ENCODE measurements at regions not wholly inside any gene's neighbourhood (a gene's known extent, or its start where the extent isn't known, plus 50 kb on each side); places are given as distances from the start of the nearest gene placed in this dataset.

DNA sequence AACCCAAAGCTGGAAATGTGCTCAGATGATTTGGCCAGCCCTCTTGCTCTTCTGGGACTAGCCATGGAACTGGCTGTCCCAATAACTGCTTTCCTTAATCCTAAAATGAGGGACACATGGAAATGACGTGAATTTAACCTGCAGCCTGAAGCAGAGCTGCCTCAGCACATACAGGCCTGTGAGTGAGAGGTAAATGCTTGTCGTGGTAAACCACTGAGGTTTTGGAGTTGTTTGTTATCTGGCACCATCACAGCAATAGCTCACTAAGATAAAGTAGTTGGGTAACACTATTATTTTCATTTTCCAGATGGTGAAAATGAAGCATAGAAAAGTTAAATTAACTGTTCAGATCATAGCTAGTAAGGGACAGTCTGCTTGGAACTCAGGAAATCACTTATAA lies 333.4 kb upstream of the CHD6 start:
- no peak for DNase-seq (ENCODE audit: low read depth)

DNA sequence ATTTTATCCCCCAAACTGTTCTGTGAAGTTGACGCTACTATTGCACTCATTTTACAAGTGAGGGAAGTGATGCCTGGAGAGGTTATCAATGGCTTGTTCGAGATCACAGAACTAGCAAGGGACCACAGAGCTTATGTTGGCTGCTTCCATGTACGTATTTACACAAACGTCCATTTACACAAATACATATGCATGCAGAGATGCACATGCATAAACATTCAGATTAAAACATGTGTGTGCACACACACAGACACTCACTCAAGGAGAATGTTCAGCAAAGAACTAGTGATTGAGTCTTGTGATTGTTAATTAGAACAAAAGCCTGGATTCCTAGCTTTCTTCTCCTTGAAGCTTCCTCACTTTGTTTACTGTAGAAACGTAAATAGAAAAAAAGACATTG lies 321.5 kb upstream of the CHD6 start:
- no peak for DNase-seq (ENCODE audit: low read depth)

- no peak for DNase-seq (ENCODE audit: low read depth)
These were observed 320.2 kb upstream of the CHD6 start for GRCh38 chr20:41938353-41938752.

DNA sequence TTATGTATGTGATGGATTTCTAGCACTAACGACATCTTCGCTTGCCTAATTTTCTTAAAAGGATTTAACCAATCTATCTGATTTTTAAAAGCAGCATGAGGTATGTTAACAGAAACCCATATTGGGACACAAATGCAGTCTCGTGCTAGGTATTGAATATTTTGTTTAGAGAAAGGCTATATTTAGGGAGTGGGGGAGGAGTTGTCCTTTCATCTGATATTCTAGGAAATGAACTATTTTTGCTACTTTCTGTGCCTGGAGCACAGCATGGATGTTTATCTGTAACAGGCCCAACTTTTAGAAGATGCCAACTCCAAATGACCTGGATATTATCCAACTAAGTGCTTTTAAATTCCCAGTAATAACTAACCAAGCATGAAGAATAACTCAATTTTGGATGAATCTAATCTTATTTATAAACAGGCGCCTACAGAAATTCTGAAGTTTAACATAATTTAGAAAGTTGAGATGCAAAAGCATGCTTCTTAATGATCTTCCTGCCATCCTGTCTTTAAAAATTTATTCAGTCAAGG lies 317.1 kb upstream of the CHD6 start:
- DNase-seq (ENCODE audit: low read depth) = no peak

- no peak for DNase-seq (ENCODE audit: low read depth)
These were observed 314.3 kb upstream of the CHD6 start for GRCh38 chr20:41932431-41932830.

GRCh38 chr20:41927655-41928054 lies 309.5 kb upstream of the CHD6 start:
- no peak for DNase-seq (ENCODE audit: low read depth)

- no peak for DNase-seq (ENCODE audit: low read depth)
These were observed 309.0 kb upstream of the CHD6 start for GRCh38 chr20:41927189-41927588.

- DNase-seq (ENCODE audit: low read depth) = no peak
These were observed 307.3 kb upstream of the CHD6 start for GRCh38 chr20:41925476-41925875.

- no peak for DNase-seq (ENCODE audit: low read depth)
These were observed 305.4 kb upstream of the CHD6 start for GRCh38 chr20:41923624-41924023.

DNA sequence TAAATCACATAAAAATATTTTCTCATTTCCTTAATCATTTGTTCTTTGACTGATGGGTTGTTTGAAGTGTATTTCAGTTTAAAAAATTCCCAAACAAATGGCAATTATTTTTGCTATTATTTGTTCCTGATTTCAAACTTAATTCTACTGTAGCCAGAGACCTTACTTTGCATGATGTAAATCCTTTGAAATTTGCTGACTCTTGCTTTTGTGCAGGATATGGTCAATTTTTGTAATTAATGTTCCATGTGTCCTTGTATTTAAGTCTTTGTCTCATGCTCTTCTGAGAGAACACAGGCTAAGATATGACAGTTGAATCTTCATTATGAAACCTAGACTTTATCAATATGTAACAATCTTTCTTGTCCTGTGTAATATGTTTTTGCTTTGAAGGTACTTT lies 295.0 kb upstream of the CHD6 start:
- no peak for DNase-seq (ENCODE audit: low read depth)

GRCh38 chr20:41910558-41910957 lies 292.4 kb upstream of the CHD6 start:
- no peak for DNase-seq (ENCODE audit: low read depth)

DNA sequence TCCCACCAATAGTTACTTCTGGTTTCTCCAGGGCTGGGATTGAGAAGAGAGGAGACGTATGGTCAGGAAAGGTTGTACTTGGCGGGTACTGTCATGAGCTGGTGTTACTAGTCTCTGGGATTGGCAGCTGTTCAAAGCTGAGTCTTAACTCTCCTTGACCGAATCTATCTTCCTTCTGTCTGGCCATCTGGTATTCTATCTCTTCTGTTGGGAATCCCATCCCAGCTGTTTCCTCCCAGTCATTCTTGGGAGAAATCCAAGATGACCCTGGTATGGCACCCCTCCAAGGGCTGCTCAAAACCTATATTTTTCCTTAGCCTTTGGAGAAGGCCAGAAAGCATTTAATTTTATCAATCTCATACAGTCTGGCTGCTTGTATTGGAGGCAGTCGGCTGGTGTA lies 287.0 kb upstream of the CHD6 start:
- no peak for DNase-seq (ENCODE audit: low read depth)

DNA sequence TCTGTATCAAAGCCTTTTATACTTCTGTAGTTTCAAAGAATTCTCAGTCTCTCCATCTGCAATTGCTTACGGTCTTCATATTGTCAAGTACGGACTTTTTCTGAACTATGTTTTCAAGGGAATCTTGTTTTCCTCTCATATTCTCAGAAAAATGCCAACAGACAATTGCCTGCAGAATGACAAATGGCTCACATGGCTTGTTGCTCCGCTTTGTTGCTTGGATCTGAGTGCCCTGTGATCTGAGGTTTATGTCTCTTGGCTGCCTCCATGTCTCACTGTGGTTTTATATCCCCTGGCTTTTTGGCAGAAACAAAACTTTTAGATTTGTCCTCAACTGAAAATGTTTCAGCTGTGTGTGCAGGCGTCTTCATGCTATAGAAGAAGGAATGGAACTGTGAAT lies 285.4 kb upstream of the CHD6 start:
- DNase-seq (ENCODE audit: low read depth) = no peak

- no peak for DNase-seq (ENCODE audit: low read depth)
These were observed 284.2 kb upstream of the CHD6 start for GRCh38 chr20:41902346-41902745.

DNA sequence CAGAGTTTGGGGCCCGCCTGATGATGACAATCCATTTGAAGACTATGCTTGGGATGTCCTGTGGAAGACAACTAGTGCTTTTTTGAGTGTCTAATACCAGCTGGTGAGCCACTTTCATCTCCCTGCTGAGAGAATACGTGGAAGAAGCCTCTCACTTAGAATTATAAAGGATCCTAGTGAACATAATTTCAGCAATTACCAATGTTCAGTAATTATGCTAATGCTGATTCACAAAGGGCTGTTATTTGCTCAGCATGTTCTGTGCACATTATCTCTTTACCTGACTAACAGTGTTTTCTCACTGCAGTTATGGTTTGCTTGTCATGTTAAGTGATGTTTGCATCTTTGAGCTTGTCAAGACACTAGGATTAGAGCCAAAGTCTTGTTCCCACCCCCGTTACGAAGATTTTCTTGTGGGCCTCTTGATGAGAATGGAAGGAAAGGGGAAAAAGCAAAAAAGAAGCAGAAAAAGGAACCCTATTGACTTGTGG lies 282.1 kb upstream of the CHD6 start:
- DNase-seq (ENCODE audit: low read depth) = no peak

DNA sequence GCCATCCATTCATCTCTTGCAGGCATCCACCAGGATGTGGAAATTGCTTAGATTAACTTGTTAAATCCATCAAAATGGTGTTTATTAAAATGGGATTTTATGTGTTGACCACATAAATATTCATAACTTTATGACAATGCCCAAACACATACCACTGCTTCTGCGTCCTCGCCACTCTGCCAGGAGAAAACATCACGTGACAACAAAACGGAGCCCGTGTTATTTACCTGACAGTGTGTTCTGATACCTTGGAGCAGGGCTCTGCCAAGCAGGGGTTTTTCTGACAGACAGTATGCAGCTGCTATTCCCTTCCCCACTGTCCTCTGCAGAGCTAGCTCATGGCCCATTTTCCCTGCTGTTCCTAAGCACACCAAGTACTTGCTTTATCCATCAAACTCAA lies 279.5 kb upstream of the CHD6 start:
- DNase-seq (ENCODE audit: low read depth) = no peak

DNA sequence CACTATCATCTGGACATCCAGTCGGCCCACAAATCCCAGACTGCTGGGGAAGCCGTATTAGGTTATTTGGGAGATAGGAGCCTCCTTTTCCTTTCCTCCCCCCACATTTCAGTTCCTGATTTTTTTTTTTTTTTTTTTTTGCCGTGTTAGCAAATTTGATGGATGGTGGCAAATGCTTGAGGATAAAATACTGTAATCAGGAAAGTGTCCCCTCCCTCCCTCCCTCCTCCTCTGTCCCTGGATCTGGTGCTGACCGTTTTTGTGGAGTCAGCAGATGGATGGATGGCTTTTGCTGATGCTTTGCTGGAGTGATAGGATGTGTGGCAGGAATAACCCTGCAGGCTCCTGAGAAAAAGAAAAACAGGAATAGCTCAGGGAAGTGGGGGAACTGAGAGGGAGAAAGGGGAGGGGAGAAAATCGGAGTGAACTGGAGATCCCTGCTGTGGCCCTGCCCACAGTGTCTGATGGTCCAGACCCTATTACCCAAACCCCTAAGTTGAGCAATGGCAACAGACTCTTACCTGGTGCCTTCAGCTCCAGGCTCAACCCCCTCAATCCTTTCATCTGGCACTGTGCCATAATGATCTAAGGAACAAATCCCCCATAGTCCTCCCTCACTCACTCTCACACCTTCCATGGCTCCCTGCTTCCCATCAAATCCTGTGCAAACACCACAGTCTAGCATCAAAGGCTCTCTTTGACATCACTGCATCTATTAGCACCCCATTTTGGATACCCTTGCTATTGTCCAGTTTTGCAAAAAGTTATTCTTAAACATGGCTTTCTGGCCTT lies 277.3 kb upstream of the CHD6 start:
- DNase-seq (ENCODE audit: low read depth) = no peak

- no peak for DNase-seq (ENCODE audit: low read depth)
These were observed 276.2 kb upstream of the CHD6 start for GRCh38 chr20:41894255-41894963.

GRCh38 chr20:41892031-41892430 lies 273.9 kb upstream of the CHD6 start:
- DNase-seq (ENCODE audit: low read depth) = no peak

DNA sequence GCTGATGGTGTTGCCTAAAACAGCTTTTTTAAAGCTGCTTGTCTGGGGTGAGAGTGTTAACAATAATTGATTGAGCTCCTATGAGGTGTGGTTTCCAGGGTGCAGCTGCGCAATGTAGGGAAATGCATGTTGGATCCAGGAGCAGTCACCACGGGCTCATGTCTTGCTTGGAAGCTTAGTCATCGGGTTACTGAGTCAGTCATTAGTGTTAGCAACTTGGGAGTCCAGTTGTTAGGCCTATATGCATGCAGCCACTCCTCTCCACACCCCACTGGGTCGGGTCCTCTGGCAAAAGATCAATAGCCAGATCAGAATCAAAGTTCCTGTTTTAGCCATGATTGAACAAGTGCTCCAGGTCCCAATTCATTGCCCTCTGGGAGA lies 271.7 kb upstream of the CHD6 start:
- no peak for DNase-seq (ENCODE audit: low read depth)

DNA sequence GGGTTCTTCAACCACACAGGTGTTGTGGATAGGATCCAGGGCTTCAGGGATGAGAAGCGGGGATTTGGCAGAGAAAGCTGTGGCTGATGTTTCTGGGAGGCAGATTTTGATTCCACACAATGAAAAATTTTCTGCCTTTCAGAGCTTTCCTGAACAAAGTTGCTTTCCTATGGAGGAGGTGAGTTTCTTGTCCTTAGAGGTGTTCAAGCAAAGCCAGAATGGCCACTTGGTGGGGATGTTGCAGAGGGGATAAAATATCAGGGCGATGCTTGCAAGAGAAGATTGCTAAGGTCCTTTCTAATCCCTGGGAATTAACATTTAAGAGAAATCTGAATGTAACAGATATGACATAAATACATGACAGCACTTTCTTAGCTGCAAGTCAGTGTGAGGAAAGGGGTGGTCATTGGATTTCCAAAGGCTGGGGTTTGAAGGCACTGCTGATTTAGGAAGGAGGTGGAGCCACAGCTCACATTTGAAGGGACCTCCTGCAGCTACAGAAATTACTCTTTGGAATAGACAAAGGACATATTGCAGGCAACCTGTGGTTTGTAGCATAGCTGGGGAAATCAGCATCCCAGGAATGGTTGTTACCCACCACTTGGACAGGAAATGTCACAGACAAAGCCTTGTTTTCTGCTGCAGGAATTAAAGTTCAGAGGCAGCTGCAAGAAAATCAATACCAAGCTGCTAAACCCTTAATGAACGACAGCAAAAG lies 271.1 kb upstream of the CHD6 start:
- no peak for DNase-seq (ENCODE audit: low read depth)

DNA sequence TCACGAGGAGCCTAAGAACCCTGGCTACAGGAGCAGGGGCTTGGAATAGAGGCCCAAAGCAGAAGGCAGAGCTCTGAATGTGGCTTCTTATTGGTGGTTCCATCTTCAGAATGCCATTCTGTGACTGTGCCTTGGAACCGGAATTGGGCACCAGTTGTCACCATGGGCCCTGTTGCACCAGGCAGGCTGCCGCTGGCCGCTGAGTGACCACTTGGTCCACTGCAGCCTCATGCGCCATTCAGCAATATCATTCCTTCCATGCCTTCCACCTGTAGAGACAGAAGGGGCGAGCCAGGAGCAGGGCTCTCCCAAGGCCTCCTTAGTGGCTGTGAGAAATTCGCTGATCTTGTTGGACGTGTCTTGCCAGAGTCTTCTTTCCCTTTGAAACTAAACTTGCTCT lies 270.3 kb upstream of the CHD6 start:
- no peak for DNase-seq (ENCODE audit: low read depth)

DNA sequence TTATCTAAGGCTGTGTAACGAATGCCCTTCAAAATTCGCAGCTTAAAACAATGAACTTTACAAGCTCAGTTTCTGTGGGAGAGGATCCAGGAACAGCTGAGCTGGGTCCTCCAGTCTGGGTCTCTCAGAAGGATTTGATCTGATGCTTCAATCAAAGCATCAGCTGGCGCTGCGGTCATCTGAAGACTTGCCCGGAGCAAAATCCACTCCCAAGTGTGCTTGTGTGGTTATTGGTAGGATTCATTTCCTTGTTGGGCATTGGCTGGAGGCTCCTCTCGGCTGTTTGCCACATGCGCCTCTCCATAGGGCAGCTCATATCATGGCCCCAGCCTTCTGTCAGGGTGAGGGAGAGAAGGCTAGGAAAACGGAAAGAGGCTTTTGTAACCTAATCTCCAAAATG lies 269.3 kb upstream of the CHD6 start:
- DNase-seq (ENCODE audit: low read depth) = no peak
